ENCODE measurements at regions not wholly inside any gene's neighbourhood (a gene's known extent, or its start where the extent isn't known, plus 50 kb on each side); places are given as distances from the start of the nearest gene placed in this dataset.

GRCh38 chr9:103245369-103245768 is 250.2 kb downstream of the CYLC2 start:
- TF ChIP-seq CTCF (IDR thresholded peaks at IDR 0.05) (no peak), POLR2A (IDR thresholded peaks at IDR 0.05) (no peak)
